SJSA1 (cell line): ENCODE measurements at regions not wholly inside any gene's neighbourhood (a gene's known extent, or its start where the extent isn't known, plus 50 kb on each side); places are given as distances from the start of the nearest gene placed in this dataset.

Source experiments
- DNase-seq, 2 experiments: peaks; one replicate each; pipeline ENCODE4 v3.0.0-alpha.2; 2015 to 2020; ENCODE audit warnings: low spot score in 2 of 2, low read depth in 1 of 2
- H3K27ac ChIP-seq: fragments of 250-450 bp; sonication (Bioruptor Pico); 2 replicates; pipeline ENCODE4 v1.5.1; 2020; ENCODE audit warnings: mild to moderate bottlenecking, moderate library complexity
- H3K27me3 ChIP-seq: fragments of 250-450 bp; sonication (Bioruptor Pico); replicated peaks from 2 replicates; pipeline ENCODE4 v1.5.1; 2020; ENCODE audit warnings: mild to moderate bottlenecking, moderate library complexity
- H3K36me3 ChIP-seq: fragments of 250-450 bp; sonication (Bioruptor Pico); 2 replicates; pipeline ENCODE4 v1.5.1; 2020; ENCODE audit warnings: mild to moderate bottlenecking
- H3K4me1 ChIP-seq: fragments of 250-450 bp; sonication (Bioruptor Pico); replicated peaks from 2 replicates; pipeline ENCODE4 v1.6.1; 2021; ENCODE audit warnings: mild to moderate bottlenecking
- H3K4me3 ChIP-seq: fragments of 250-450 bp; sonication (Bioruptor Pico); 2 replicates; pipeline ENCODE4 v1.5.1; 2020; ENCODE audit warnings: mild to moderate bottlenecking
- H3K9me3 ChIP-seq: fragments of 250-450 bp; sonication (Bioruptor Pico); replicated peaks from 2 replicates; pipeline ENCODE4 v1.5.1; 2020; ENCODE audit warnings: mild to moderate bottlenecking

GRCh38 chr18:46281185-46282176 lies 177.3 kb downstream of the HAUS1 start:
- no peaks in the 10 kb centered on the region for H3K27me3 ChIP-seq
- H3K4me3 ChIP-seq: no peak overlapping the region
- peak; percentile 74 to 81 for DNase-seq
- no peaks in the 10 kb centered on the region for H3K36me3 ChIP-seq
- no peaks in the 10 kb centered on the region for H3K9me3 ChIP-seq
- peaks cover 24% of the 10 kb centered on the region for H3K4me1 ChIP-seq
- H3K27ac ChIP-seq: no peak overlapping the region

GRCh38 chr18:46282177-46282570 lies 178.0 kb downstream of the HAUS1 start:
- Histone ChIP-seq H3K27me3 (no peaks in the 10 kb centered on the region), H3K4me1 (peaks cover 24% of the 10 kb centered on the region), H3K9me3 (no peaks in the 10 kb centered on the region), H3K36me3 (no peaks in the 10 kb centered on the region), H3K27ac (no peak overlapping the region), H3K4me3 (no peak overlapping the region)
- no peak for DNase-seq

DNA sequence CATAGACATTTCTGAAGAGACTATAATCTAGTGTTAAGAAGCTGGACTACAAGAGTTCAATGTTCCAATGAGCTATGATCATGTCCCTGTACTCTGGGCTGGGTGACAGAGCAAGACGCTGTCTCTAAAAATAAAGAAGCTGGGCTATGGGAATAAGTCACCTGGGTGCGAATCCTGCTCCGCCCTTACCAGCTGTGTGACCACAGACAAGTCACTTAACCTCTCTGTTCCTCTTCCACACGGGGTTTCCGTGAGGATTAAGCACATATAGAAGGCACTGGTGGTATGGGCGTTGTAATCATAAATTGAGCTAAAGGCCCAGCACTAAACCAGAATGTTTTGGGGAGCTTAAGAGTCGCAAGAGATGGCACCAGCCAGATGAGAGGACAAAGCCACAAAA lies 178.5 kb downstream of the HAUS1 start:
- H3K36me3 ChIP-seq: no peaks in the 10 kb centered on the region
- no peaks in the 10 kb centered on the region for H3K27me3 ChIP-seq
- DNase-seq: no peak
- peaks cover 24% of the 10 kb centered on the region for H3K4me1 ChIP-seq
- no peak overlapping the region for H3K4me3 ChIP-seq
- H3K27ac ChIP-seq: no peak overlapping the region
- no peaks in the 10 kb centered on the region for H3K9me3 ChIP-seq

- peaks cover 18% of the 10 kb centered on the region for H3K4me1 ChIP-seq
- no peaks in the 10 kb centered on the region for H3K9me3 ChIP-seq
- no peak overlapping the region for H3K27ac ChIP-seq
- H3K27me3 ChIP-seq: no peaks in the 10 kb centered on the region
- no peaks in the 10 kb centered on the region for H3K36me3 ChIP-seq
- H3K4me3 ChIP-seq: no peak overlapping the region
- peak in 1 of 2 experiments; percentile 48 for DNase-seq
Observed at GRCh38 chr18:46283268-46283667, 179.1 kb downstream of the HAUS1 start.

- no peaks in the 10 kb centered on the region for H3K27me3 ChIP-seq
- peaks cover 12% of the 10 kb centered on the region for H3K4me1 ChIP-seq
- peak in 1 of 2 experiments; percentile 26 for DNase-seq
- no peaks in the 10 kb centered on the region for H3K36me3 ChIP-seq
- no peak overlapping the region for H3K27ac ChIP-seq
- no peak overlapping the region for H3K4me3 ChIP-seq
- H3K9me3 ChIP-seq: no peaks in the 10 kb centered on the region
Observed at GRCh38 chr18:46283895-46284295, 179.7 kb downstream of the HAUS1 start.

- Histone ChIP-seq H3K36me3 (no peaks in the 10 kb centered on the region), H3K9me3 (no peaks in the 10 kb centered on the region), H3K27ac (no peak overlapping the region), H3K27me3 (no peaks in the 10 kb centered on the region), H3K4me1 (no peaks in the 10 kb centered on the region), H3K4me3 (no peak overlapping the region)
- no peak for DNase-seq
Observed at GRCh38 chr18:46289463-46289862, 185.3 kb downstream of the HAUS1 start.

DNA sequence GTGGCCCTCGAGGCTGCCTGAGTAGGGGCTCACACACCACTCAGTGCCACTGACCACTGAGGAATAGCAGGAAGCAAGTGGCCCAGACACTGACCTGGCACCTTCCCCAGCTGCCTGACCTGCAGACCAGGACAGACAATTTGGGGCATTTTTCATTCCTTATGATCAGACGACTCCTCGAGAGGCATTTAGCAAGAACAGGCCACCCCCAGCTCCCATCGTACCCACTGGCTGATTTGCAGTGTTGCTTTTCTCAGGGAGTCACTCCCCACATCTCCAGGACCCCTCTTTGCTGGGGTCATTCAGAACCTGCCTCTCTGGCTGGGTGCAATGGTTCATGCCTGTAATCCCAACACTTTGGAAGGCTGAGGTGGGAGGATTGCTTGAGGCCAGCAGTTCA lies 185.7 kb downstream of the HAUS1 start:
- Histone ChIP-seq H3K36me3 (no peaks in the 10 kb centered on the region), H3K9me3 (no peaks in the 10 kb centered on the region), H3K27me3 (no peaks in the 10 kb centered on the region), H3K4me3 (no peak overlapping the region), H3K4me1 (no peaks in the 10 kb centered on the region), H3K27ac (no peak overlapping the region)
- peak in 1 of 2 experiments; percentile 27 for DNase-seq

DNA sequence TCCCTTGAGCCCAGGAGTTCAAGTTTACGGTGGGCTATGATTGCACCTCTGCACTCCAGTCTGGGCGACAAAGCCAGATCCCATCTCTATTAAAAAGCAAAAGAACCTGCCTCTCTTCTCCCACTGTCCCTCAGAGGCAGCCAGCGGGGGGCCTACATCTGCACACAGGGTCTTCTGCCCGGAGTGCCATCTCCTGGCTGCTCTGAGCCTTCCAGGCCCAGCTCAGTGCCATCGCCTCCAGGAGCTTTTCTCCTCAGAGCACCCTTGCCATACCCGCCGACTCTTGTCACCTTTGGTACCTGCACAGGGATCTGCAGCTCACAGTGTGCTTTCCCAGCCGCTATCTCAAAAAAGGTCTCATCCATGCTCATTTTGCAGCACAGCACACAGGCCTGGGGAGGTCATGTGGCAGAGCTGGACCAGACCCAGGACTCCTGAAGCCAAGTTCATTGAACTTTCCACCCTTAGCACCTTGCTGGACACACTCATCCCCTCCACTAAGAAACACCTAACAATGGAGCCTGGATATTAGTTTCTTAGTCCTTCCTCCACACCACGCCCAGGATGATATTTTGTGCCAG lies 186.3 kb downstream of the HAUS1 start:
- Histone ChIP-seq H3K9me3 (no peaks in the 10 kb centered on the region), H3K4me3 (no peak overlapping the region), H3K4me1 (no peaks in the 10 kb centered on the region), H3K36me3 (no peaks in the 10 kb centered on the region), H3K27ac (no peak overlapping the region), H3K27me3 (no peaks in the 10 kb centered on the region)
- DNase-seq: peak in 1 of 2 experiments; percentile 25

GRCh38 chr18:46291149-46291548 lies 187.0 kb downstream of the HAUS1 start:
- no peak overlapping the region for H3K4me3 ChIP-seq
- no peaks in the 10 kb centered on the region for H3K36me3 ChIP-seq
- H3K27me3 ChIP-seq: no peaks in the 10 kb centered on the region
- H3K4me1 ChIP-seq: no peaks in the 10 kb centered on the region
- H3K27ac ChIP-seq: no peak overlapping the region
- no peaks in the 10 kb centered on the region for H3K9me3 ChIP-seq
- DNase-seq: no peak

GRCh38 chr18:46293742-46294181 lies 189.6 kb downstream of the HAUS1 start:
- Histone ChIP-seq H3K27ac (no peak overlapping the region), H3K36me3 (no peaks in the 10 kb centered on the region), H3K4me1 (no peaks in the 10 kb centered on the region), H3K9me3 (no peaks in the 10 kb centered on the region), H3K27me3 (no peaks in the 10 kb centered on the region), H3K4me3 (no peak overlapping the region)
- DNase-seq: no peak

DNA sequence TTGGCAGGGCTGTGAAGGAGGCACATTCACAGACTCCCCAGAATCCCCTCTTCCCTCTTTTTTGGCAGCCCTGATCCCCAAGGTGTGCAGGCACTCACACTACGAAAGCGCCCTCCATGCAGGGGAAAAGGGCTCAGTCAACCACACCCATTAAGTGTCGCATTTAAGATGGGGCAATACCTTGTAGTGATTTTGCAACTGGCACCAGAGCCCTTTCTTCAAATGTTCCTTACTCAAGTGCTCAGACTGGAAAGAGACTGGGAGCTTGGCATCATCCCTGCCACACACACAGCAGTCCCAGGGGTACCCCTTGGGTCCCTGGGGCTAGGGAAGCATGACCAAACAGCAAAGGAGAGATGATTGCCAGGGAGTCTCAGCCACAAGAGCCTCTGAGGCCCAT lies 190.1 kb downstream of the HAUS1 start:
- Histone ChIP-seq H3K36me3 (no peaks in the 10 kb centered on the region), H3K4me3 (no peak overlapping the region), H3K27me3 (no peaks in the 10 kb centered on the region), H3K9me3 (no peaks in the 10 kb centered on the region), H3K4me1 (no peaks in the 10 kb centered on the region), H3K27ac (no peak overlapping the region)
- no peak for DNase-seq

DNA sequence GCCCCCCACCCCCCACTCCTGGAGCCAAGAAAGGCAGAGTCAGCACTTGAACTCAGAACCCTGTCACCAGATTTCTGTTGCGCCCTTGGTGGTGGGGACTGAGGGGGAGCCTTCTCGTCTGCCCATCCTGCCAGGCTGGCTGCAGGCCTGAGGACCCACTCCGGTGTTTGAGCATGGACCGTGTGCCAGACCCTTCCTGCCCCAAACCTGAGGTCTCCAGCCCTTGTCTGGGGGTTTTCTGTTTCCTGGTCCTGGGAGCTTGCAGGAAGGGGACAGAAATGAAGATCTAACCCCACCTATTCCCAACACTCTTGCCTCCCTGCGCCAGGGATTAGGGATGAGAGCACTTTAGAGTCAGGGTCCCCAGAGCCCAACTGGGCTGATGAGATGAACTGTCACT lies 190.6 kb downstream of the HAUS1 start:
- Histone ChIP-seq H3K27ac (no peak overlapping the region), H3K4me1 (no peaks in the 10 kb centered on the region), H3K27me3 (no peaks in the 10 kb centered on the region), H3K36me3 (no peaks in the 10 kb centered on the region), H3K9me3 (no peaks in the 10 kb centered on the region), H3K4me3 (no peak overlapping the region)
- no peak for DNase-seq

GRCh38 chr18:46295416-46295815 lies 191.2 kb downstream of the HAUS1 start:
- Histone ChIP-seq H3K4me3 (no peak overlapping the region), H3K9me3 (no peaks in the 10 kb centered on the region), H3K36me3 (no peaks in the 10 kb centered on the region), H3K27ac (no peak overlapping the region), H3K4me1 (no peaks in the 10 kb centered on the region), H3K27me3 (no peaks in the 10 kb centered on the region)
- DNase-seq: no peak

DNA sequence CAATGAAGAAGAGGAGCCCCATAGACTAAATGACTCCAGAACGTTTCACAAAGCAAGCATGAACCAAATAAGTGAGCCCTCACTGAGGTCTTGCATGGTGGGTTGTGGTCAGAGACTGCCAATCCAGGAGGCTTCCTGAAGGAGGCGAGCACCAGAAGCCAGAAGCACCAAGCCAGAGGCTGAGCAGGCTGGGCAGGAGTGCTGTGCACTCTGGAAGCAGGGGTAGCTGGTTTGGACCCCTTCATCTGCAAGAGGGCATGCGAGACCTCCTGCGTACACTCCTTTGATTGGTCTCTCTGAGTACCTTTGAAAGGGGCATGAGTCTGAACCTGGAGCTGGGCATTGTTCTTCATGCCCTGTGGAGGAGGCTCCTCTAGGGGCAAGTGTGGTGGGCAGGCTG lies 192.5 kb downstream of the HAUS1 start:
- Histone ChIP-seq H3K4me3 (no peak overlapping the region), H3K4me1 (no peaks in the 10 kb centered on the region), H3K27ac (no peak overlapping the region), H3K9me3 (no peaks in the 10 kb centered on the region), H3K27me3 (no peaks in the 10 kb centered on the region), H3K36me3 (no peaks in the 10 kb centered on the region)
- DNase-seq: no peak
